ENCODE measurements at regions not wholly inside any gene's neighbourhood (a gene's known extent, or its start where the extent isn't known, plus 50 kb on each side); places are given as distances from the start of the nearest gene placed in this dataset.

GRCh38 chr2:224147174-224147573 is 108.1 kb upstream of the SERPINE2 start:
- RAD21 ChIA-PET (ENCODE audit: unreplicated experiment): no interaction called here
- CTCF ChIA-PET: interaction anchor here (1.4 to 1.8 kb wide), 2 partner anchors 10 to 153 kb away, joined by 4 read pairs; no protein-coding TSS in a partner anchor
- Histone ChIP-seq H3K4me2 (ENCODE audit: control insufficient read depth, insufficient read depth) (no peak overlapping the region), H3K36me3 (ENCODE audit: control insufficient read depth in 2 of 2, insufficient read depth in 2 of 2, low read length in 1 of 2) (no peaks in the 10 kb centered on the region), H3K27me3 (replicated peaks in 1 of 2; ENCODE audit: control insufficient read depth in 2 of 2, insufficient read depth in 2 of 2, low read length in 1 of 2) (no peaks in the 10 kb centered on the region; a peak in 1 of 4 replicates), H3K4me1 (ENCODE audit: control insufficient read depth, insufficient read depth, low read length) (no peaks in the 10 kb centered on the region), H4K20me1 (ENCODE audit: control insufficient read depth, insufficient read depth) (no peaks in the 10 kb centered on the region), H3K27ac (ENCODE audit: control insufficient read depth, insufficient read depth) (no peak overlapping the region), H3K4me3 (no peak overlapping the region), H3K9ac (ENCODE audit: control insufficient read depth, insufficient read depth, low read length) (no peak overlapping the region), H3K79me2 (ENCODE audit: control insufficient read depth, insufficient read depth, low read length) (no peaks in the 10 kb centered on the region), H3K9me3 (replicated peaks; ENCODE audit: control insufficient read depth, insufficient read depth, low read length) (no peaks in the 10 kb centered on the region), H2AFZ (ENCODE audit: control insufficient read depth, low read depth, low read length) (no peak overlapping the region)
- DNase-seq (ENCODE audit: low read depth, low spot score): no peak
- 44% methylated on average over 4 of the region's 4 CpGs for WGBS (ENCODE audit: insufficient coverage, insufficient replicate concordance, low lambda C conversion rate, missing lambda C conversion rate)
- no TSS peak for BruUV-seq (replicated peaks)
- ATAC-seq: no peak
- intact Hi-C loops (cut with micrococcal nuclease; ENCODE audit: unreplicated experiment) (no loop called here), in situ Hi-C loops (cut with MboI) (no loop called here)
- POLR2A ChIA-PET: no interaction called here
- FAIRE-seq: no peak
- SMC1A ChIA-PET (ENCODE audit: uncharacterized antibody, unreplicated experiment): interaction anchor here (1.2 kb wide), 1 partner anchor 8 kb away, joined by 3 read pairs; no protein-coding TSS in a partner anchor
- TF ChIP-seq CHD4 (IDR thresholded peaks at IDR 0.05) (no peak), TAF1 (IDR thresholded peaks at IDR 0.05; ENCODE audit: borderline replicate concordance, low read depth, low read length) (no peak), MTA3 (IDR thresholded peaks at IDR 0.05; ENCODE audit: borderline replicate concordance, low read length) (no peak), POLR2AphosphoS5 (IDR thresholded peaks at IDR 0.05; ENCODE audit: low read length) (no peak), CTCF (IDR thresholded peaks at IDR 0.05 in 2 of 3, conservative IDR thresholded peaks at IDR 0.05 in 1 of 3; ENCODE audit: control insufficient read depth in 2 of 3, extremely low read depth in 1 of 3, insufficient read depth in 1 of 3, low read depth in 3 of 3, low read length in 3 of 3) (no peak), GABPA (IDR thresholded peaks at IDR 0.05; ENCODE audit: low read depth) (no peak), YBX1 (IDR thresholded peaks at IDR 0.05) (no peak), KDM1A (IDR thresholded peaks at IDR 0.05; ENCODE audit: borderline replicate concordance) (no peak), NR2C1 (IDR thresholded peaks at IDR 0.05) (no peak), ESRRA (IDR thresholded peaks at IDR 0.05; ENCODE audit: low read length) (no peak), RUNX3 (IDR thresholded peaks at IDR 0.05; ENCODE audit: low read length) (no peak), ELK1 (IDR thresholded peaks at IDR 0.05; ENCODE audit: low read depth, low read length) (no peak), PKNOX1 (IDR thresholded peaks at IDR 0.05) (no peak), TARDBP (IDR thresholded peaks at IDR 0.05; ENCODE audit: borderline replicate concordance) (no peak), RELB (IDR thresholded peaks at IDR 0.05; ENCODE audit: low read depth) (no peak), KAT2A (conservative IDR thresholded peaks at IDR 0.05; ENCODE audit: control insufficient read depth, low read depth, low read length) (no peak), NFYA (IDR thresholded peaks at IDR 0.05; ENCODE audit: borderline replicate concordance, low read depth, low read length) (no peak), E2F4 (IDR thresholded peaks at IDR 0.05; ENCODE audit: low read depth, low read length) (no peak)

All from GM12878 (cell line).